NCI-H187 treated with DMSO at 0.1 percent for 48 hours (cell line): ENCODE measurements at regions not wholly inside any gene's neighbourhood (a gene's known extent, or its start where the extent isn't known, plus 50 kb on each side); places are given as distances from the start of the nearest gene placed in this dataset.
"Not testable (repeated sequence)": the region's sequence is repeated elsewhere in the genome, so short reads cannot be mapped to it uniquely, and the experiment has no call there.

Source experiments
- DNase-seq: peaks from one replicate; lab custom pipeline; 2025; lab: John Stamatoyannopoulos, UW

DNA sequence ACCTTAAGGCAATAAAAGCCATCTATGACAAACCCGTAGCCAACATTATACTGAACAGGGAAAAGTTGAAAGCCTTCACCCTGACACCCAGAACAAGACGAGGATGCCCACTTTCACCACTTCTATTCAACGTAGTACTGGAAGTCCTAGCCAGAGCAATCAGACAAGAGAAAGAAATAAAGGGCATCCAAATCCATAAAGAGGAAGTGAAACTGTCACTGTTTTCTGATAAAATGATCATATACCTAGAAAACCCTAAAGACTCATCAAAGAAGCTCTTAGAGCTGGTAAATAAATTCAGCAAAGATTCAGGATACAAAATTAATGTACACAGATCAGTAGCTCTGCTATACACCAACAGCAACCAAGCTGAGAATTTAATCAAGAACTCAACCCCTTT lies 1561.9 kb upstream of the CELF4 start:
- not testable (repeated sequence) for DNase-seq

DNA sequence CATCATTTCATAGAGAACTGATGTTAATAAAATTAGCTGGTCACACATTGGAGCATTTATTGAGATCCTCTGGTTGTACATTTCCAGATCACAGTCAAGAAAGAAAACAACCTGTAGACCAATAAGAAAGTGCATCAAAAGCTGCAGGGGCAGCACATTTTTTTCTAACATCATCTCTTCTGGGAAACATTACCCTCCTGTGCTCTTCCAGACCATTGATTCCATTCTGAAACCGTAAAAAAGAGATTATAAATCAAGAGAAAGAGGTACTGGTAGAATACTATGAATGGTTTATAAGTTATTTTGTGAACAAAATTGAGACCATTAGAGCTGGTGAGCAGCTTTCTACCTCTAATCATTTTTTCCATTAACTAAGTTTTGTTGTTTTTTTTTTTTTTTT lies 1548.2 kb upstream of the CELF4 start:
- DNase-seq = no peak

DNA sequence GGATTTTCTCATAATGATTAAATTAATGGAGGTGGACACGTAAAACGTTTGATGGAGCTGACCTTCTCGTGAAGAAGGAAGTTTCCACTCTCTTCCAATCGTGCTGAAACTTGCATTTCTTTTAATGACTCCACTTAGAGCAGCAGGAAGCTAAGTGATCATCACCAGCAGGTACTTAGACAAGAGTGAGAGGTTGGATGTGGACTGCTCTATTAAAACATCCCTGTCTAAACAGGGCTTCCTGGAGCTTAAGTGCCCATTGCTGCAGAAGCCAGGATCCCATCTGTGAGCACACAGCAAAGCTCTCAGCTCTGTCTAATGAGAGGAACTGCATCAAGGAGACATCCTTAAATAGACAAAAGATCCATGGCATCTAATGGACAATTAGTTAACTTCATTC lies 1539.5 kb upstream of the CELF4 start:
- DNase-seq = peak; percentile 67

DNA sequence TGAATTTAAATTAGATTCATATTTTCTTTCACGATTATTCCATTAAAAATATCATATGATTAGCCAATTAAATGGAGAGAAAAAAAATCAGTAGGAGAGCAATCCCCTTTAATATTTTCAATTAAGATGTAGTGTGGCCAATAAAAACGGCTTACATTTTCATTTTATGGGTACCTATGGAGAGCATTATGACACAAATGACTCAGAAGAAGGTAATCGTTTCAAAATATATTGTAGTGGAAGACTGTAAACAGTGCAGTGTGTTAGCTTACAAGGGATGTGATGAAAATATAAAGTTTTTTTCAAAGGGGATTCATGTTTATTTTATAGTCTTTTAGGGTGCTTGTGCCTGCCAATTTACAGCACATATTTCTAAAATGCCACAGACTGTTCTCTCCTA lies 1507.4 kb upstream of the CELF4 start:
- DNase-seq = no peak

GRCh38 chr18:39062426-39062825 lies 1496.8 kb upstream of the CELF4 start:
- DNase-seq = no peak

- DNase-seq = no peak
These were observed 1492.9 kb upstream of the CELF4 start for GRCh38 chr18:39058386-39059000.

- no peak for DNase-seq
These were observed 1491.9 kb upstream of the CELF4 start for GRCh38 chr18:39057423-39058064.

GRCh38 chr18:39053571-39053970 lies 1488.0 kb upstream of the CELF4 start:
- no peak for DNase-seq

GRCh38 chr18:39051013-39051412 lies 1485.4 kb upstream of the CELF4 start:
- no peak for DNase-seq

- DNase-seq = no peak
These were observed 1474.2 kb upstream of the CELF4 start for GRCh38 chr18:39039813-39040212.

GRCh38 chr18:39037925-39038324 lies 1472.3 kb upstream of the CELF4 start:
- DNase-seq = no peak

GRCh38 chr18:39033312-39033711 lies 1467.7 kb upstream of the CELF4 start:
- no peak for DNase-seq

- no peak for DNase-seq
These were observed 1466.0 kb upstream of the CELF4 start for GRCh38 chr18:39031647-39032046.

GRCh38 chr18:39030124-39030655 lies 1464.6 kb upstream of the CELF4 start:
- no peak for DNase-seq

DNA sequence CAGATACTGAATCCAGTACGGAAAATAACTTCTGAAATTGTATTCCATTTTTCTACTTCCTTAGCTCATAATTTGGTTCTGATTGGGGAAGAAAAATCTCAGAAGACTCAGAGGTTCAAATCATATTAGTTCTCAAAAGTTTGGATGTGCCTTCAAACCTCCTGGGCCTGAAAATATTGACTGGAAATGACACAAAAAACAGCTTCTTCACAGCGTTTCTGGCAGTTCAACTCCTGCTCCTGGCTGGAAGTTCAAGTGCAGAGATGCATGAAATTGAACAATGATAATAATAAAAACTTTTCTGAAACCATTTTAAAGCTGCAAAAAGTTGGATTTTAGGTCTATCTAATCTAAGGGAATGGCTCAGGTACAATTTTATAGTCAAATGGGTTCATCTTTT lies 1459.9 kb upstream of the CELF4 start:
- no peak for DNase-seq

DNA sequence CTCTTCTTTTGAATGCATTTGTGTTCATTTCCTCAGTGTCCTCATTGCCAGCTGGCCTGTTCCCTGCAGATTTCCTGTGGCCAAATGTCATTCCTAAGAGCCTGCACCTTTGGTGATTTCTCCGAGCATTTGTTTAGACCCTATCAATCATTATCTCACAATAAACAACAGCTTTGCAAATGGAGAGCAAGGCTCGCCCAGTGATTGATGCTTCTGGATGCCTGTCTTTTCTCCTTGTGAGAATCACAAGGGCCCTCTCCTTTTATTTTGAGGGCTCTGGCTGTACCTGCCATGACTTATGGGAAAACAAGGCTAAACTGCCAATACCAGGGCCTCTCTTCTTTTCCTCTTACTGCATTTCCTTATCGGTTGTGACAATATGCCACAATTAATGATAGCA lies 1454.4 kb upstream of the CELF4 start:
- DNase-seq = no peak

DNA sequence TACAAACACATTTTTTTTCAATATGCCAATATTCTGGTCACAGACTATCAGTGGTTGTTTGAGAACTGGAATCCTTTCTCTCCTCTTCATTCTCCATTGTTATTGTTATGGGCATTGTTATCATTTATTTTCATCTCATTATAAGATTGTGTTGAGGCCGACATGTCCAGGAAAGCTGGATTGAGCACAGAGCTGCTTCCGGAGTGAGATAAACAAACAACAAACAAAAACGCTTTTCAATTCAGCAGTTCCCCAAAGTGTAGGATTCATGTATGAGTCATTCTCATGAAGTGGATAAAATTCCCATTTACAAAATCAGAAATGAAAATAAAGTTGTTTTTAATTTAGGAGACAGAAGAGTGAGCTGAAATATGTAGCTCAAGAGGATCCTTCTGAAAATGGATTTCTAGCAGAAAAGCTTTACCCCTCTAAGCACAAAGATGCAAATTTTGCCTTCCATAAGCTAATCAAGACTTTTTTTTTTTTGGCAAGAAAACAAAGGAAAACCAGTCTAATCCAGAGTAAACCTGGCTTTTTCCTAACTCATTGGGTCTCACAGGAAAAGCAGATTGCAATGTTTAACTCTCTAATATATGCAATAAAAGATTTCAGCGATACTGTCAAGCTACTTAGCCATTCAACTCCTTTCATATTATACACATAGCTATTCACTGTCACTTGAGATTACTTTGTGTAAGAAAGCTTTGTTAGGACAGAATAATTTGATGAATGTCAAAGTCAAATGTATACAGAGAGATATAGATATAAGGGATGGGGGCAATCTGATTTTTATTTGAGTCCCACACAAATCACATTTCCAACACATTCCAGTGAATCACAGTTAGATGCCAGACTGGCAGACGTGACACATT lies 1441.7 kb upstream of the CELF4 start:
- no peak for DNase-seq

GRCh38 chr18:38996056-38996455 lies 1430.5 kb upstream of the CELF4 start:
- DNase-seq = no peak

GRCh38 chr18:38993342-38993741 lies 1427.7 kb upstream of the CELF4 start:
- no peak for DNase-seq

DNA sequence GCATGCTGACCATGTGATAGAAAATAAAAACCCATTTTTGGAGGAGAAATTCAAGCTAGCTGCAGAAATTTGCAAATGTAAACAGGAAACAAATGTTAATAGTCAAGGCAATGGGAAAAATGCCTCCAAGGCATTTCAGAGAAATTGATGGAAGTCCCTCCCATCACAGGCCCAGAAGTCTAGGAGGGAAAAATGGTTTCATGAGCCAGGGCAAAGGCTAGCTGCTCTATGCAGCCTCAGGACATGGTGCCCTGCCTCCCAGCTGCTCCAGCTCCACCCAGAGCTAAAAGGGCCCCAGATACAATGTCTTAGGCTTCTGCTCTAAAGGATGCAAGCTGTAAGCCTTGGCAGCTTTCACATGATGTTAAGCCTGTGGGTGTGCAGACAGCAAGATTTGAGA lies 1419.4 kb upstream of the CELF4 start:
- no peak for DNase-seq

- no peak for DNase-seq
These were observed 1416.5 kb upstream of the CELF4 start for GRCh38 chr18:38982072-38982471.

DNA sequence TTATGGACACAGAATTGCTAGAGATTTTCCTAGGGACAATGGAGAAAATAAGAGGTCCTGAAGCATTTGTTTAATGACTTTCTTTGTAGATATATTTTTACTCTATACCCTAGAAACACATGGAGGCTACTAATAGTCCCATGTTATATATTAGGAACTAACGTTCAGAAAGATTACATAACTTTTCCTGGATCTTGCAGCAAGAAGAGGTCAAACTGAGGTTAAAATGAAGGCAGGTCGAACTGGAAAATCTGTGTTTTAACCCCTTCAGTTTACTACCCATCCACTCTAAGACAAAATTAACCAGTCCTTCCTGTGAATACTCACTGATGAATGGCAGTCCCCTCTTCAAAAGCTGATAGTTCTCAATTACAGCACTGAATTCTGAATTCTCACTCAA lies 1415.8 kb upstream of the CELF4 start:
- DNase-seq = no peak

DNA sequence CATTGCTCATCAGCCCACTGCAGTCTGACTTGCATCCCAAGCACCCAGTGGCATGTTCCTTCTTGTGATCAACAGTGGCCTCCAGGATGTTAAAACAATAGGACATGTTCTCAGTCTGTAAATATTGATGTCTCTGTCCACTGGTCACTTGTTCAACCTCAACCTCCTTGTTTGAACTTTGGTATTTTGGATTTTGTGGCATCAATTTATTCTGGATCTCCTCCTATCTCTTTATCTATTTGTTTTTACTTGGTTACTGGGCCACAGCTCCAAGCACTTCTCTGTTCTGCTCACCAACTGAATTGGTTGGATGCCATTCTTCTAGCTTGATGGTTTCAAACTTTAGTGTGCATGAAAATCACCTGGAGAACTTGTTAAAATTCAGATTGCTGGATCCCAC lies 1414.8 kb upstream of the CELF4 start:
- no peak for DNase-seq
